ENCODE measurements at regions not wholly inside any gene's neighbourhood (a gene's known extent, or its start where the extent isn't known, plus 50 kb on each side); places are given as distances from the start of the nearest gene placed in this dataset.

DNA sequence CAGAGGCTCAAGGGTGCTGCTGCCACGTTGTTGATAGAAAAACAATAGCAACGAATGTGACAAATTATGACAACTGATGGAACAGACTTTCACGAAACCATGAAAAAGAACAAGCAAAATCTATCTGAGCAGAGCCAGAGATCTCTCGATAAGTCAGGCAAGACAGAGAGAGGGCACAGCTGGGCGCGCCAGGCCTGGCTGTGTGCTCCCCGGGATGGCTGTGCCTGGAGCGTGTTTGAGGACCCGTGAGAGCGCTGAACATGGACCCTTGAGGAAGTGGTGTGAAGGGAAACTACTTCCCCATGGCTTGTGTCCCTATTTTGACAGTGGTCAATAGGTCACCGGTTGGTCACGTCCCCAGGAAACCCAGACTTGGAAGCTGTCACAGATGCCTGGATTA, 83.1 kb upstream of the FGF3 start:
- DNase-seq (ENCODE audit: insufficient read length, low spot score) = no peak
- no peak for FAIRE-seq
- TF ChIP-seq, protein P1, sequence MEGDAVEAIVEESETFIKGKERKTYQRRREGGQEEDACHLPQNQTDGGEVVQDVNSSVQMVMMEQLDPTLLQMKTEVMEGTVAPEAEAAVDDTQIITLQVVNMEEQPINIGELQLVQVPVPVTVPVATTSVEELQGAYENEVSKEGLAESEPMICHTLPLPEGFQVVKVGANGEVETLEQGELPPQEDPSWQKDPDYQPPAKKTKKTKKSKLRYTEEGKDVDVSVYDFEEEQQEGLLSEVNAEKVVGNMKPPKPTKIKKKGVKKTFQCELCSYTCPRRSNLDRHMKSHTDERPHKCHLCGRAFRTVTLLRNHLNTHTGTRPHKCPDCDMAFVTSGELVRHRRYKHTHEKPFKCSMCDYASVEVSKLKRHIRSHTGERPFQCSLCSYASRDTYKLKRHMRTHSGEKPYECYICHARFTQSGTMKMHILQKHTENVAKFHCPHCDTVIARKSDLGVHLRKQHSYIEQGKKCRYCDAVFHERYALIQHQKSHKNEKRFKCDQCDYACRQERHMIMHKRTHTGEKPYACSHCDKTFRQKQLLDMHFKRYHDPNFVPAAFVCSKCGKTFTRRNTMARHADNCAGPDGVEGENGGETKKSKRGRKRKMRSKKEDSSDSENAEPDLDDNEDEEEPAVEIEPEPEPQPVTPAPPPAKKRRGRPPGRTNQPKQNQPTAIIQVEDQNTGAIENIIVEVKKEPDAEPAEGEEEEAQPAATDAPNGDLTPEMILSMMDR (IDR thresholded peaks at IDR 0.05; ENCODE audit: insufficient read depth, missing control alignments) = no peak

DNA sequence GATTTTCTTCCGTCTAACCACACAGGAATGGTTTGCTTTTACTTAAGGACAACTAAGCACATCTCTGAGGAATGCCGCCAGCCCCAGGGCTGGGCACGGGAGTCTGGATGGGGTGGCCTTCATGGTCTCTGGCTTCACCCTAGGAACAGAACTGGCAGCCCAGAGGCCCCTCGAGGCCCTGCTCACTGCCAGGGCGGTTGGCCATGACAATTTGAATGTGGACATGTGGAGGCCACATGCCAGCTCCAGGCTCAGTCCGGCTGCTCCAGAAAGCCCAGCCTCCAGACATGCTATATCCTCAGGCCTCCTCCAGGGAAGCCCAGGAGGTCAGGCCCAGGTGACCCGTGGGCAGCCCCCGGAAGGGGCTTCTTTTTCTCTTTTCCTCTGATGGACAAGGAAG, 84.0 kb upstream of the FGF3 start:
- TF ChIP-seq, protein P1 (IDR thresholded peaks at IDR 0.05; ENCODE audit: insufficient read depth, missing control alignments) = no peak
- no peak for DNase-seq (ENCODE audit: insufficient read length, low spot score)
- FAIRE-seq = no peak

GRCh38 chr11:69904161-69904973, 85.2 kb upstream of the FGF3 start:
- TF ChIP-seq, protein P1 (IDR thresholded peaks at IDR 0.05; ENCODE audit: insufficient read depth, missing control alignments) = no peak
- FAIRE-seq (no peak), DNase-seq (ENCODE audit: insufficient read length, low spot score) (no peak)

DNA sequence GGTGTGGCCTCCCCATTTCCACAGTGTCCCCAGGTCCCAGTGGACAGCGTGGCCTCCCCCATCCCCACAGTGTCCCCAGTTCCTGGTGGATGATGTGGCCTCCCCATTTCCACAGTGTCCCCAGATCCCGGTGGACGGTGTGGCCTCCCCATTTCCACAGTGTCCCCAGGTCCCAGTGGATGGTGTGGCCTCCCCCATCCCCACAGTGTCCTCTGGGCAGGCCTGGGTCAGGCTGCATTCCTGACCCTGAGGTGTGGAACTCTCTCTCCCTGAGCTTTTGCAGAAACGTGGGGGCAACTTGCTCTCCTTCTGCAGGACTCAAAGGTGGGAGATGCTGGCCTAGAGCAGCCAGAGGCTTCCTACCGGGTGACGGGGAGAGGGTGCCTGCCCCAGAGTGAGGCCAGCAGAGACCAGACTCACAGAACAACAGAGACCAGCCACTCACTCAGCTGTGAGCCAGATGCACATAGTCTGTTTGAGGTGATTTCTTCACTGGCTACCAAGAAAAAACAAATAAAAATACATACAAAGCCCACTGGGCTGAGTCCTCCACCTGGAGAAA, 85.8 kb upstream of the FGF3 start:
- DNase-seq (ENCODE audit: insufficient read length, low spot score) = no peak
- no peak for FAIRE-seq
- TF ChIP-seq, protein P1 (IDR thresholded peaks at IDR 0.05; ENCODE audit: insufficient read depth, missing control alignments) = no peak

DNA sequence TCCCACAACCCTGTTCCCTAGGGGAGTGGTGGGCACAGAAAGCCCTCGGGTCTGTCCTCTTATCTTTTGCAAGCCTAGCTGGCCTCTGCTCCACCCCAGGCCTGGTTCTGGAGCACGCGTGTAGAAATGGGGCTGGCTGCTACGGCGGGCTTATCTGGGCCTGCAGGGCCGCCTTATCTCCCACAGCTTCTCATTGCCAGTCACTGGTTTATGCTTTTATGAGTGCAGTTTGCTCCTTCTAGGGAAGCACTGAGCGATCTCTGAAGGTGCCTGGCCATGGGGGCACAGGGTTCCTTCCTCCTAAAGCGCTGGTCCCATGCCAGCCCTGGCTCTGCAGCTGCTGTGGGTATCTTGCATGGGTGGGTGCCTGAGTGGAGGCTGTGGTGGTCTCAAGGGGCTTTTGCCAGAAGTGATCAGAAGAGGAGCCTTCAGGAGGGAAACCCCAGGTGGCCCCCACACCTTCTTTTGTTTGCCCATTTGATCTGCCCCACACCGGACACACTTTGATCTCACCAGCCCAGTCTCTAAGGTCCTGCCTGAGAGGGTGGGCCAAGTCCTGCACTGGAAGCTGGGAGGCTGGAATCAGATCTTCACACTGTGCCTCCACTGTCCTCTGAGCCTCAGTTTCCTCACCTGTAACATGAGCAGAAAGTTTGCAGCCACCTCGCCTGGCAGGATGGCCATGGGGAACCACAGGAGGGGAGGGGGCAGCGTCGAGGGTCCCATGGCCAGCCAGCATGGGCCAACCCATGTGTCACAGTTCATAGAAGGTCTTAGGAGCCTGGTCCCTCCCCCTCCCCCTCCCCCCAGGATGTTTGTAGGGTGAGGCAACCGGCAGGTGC, 86.6 kb upstream of the FGF3 start:
- no peak for FAIRE-seq
- DNase-seq (ENCODE audit: insufficient read length, low spot score) = no peak
- TF ChIP-seq, protein P1 (IDR thresholded peaks at IDR 0.05; ENCODE audit: insufficient read depth, missing control alignments) = no peak

DNA sequence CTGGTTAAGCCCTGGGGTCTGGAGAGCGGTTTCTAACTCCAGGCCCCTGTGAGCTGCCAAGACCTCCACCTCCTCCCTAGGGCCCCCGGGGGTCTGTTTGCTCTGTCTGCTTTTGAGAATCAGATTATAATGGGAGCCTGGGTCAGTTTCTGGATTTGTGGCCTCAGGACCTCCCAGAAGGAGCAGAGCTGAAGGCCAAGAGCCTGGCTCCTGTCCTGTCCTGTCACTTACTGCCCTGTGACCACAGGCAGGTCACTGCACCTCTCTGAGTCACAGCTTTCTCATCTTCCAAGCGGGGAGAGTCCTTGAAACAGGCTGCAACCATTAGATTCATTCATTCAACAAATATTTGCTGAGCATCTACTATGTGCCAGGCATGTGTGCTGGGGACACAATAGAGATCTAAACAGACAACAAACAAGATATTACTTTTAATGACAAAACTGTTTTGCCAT, 87.3 kb upstream of the FGF3 start:
- DNase-seq (ENCODE audit: insufficient read length, low spot score) (no peak), FAIRE-seq (no peak)
- TF ChIP-seq, protein P1 (IDR thresholded peaks at IDR 0.05; ENCODE audit: insufficient read depth, missing control alignments) = no peak

All from D721Med (cell line).